Renal cortex interstitium (tissue), 11 donors: ENCODE measurements at regions not wholly inside any gene's neighbourhood (a gene's known extent, or its start where the extent isn't known, plus 50 kb on each side); places are given as distances from the start of the nearest gene placed in this dataset.

Experiments used
- DNase-seq, 11 donors: peaks; one replicate each; pipeline ENCODE4 v3.0.0-alpha.2; 2013; ENCODE audit warnings: low read depth in 9 of 11, low spot score in 4 of 11; ENCODE audit errors: extremely low read depth in 1 of 11

GRCh38 chr22:47248925-47249324 lies 486.5 kb downstream of the TBC1D22A start:
- no peak for DNase-seq

- DNase-seq = no peak
These were observed 485.3 kb downstream of the TBC1D22A start for GRCh38 chr22:47247579-47248240.

GRCh38 chr22:47245786-47246185 lies 483.3 kb downstream of the TBC1D22A start:
- no peak for DNase-seq

- no peak for DNase-seq
These were observed 482.8 kb downstream of the TBC1D22A start for GRCh38 chr22:47245286-47245685.

GRCh38 chr22:47240116-47240515 lies 477.7 kb downstream of the TBC1D22A start:
- DNase-seq = no peak

- no peak for DNase-seq
These were observed 477.0 kb downstream of the TBC1D22A start for GRCh38 chr22:47239474-47239860.

- DNase-seq = no peak
These were observed 476.4 kb downstream of the TBC1D22A start for GRCh38 chr22:47238690-47239473.

- no peak for DNase-seq
These were observed 475.5 kb downstream of the TBC1D22A start for GRCh38 chr22:47237890-47238480.

GRCh38 chr22:47236718-47237117 lies 474.3 kb downstream of the TBC1D22A start:
- DNase-seq = no peak

- DNase-seq = no peak
These were observed 473.7 kb downstream of the TBC1D22A start for GRCh38 chr22:47236161-47236560.

- DNase-seq = no peak
These were observed 471.1 kb downstream of the TBC1D22A start for GRCh38 chr22:47233316-47234243.

GRCh38 chr22:47232753-47233152 lies 470.3 kb downstream of the TBC1D22A start:
- no peak for DNase-seq

GRCh38 chr22:47232197-47232596 lies 469.7 kb downstream of the TBC1D22A start:
- no peak for DNase-seq

- no peak for DNase-seq
These were observed 469.3 kb downstream of the TBC1D22A start for GRCh38 chr22:47231759-47232158.

- DNase-seq = peak in 1 of 11 donors; percentile 9
These were observed 468.3 kb downstream of the TBC1D22A start for GRCh38 chr22:47230741-47231140.

GRCh38 chr22:47230251-47230650 lies 467.8 kb downstream of the TBC1D22A start:
- DNase-seq = no peak

GRCh38 chr22:47228767-47229166 lies 466.3 kb downstream of the TBC1D22A start:
- no peak for DNase-seq

- no peak for DNase-seq
These were observed 463.6 kb downstream of the TBC1D22A start for GRCh38 chr22:47225931-47226633.
